ENCODE measurements at regions not wholly inside any gene's neighbourhood (a gene's known extent, or its start where the extent isn't known, plus 50 kb on each side); places are given as distances from the start of the nearest gene placed in this dataset.

DNA sequence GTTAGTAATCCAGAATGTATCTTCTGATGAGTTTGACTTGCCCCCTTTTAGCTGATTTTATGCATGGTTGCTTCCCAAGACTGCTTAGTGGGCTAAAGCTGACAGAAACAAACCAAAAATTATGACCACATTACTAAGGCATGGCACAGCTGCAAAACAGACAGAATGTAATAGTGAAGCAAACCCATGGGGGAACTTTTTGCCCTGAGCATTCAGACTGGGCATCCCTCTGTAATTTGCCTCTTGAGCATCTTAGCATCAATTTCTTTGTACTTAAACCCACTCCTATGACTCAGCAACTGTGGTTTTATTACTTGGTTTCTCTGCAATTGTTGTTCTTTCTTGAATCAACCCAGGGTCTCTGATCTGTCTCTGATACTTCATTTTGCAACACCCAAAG lies 487.3 kb upstream of the DCC start:
- DNase-seq: peak; percentile 19

DNA sequence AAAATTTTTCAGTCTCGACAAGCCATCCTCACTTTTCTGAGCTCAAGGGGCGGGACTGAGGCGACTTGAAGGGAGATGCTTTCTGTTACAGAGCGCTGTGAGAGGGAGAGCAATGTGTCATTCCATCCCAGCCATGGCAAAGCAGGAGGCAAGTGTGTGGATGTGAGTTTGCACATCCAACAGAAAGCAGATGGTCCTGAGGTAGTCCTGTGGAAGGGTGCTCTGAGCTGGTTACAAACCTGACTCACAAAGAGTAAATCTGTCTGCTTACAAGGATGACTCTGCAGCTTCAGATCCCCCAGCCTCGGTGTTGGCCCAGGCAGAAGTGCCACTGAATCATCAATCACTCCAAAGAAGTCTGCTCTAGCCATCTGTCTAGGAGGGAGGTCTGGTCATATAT lies 482.0 kb upstream of the DCC start:
- no peak for DNase-seq

DNA sequence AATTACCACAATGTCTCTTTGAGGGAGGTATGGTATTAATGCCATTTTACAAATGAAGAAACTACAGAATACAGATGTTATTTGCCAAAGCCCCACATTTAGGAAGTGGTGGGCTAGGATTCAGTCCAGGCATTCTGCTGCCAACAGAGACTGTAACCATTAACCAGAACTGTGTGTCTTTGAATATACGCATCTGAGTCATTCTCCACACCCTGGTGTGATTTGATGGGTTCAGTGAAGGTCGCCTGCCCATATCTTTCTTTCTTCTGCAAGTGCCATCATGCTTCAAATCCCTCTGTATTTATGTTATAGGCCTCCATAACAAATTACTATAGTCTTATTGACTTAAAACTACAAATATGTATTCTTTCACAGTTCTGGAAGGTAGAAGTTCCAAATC lies 479.0 kb upstream of the DCC start:
- no peak for DNase-seq

DNA sequence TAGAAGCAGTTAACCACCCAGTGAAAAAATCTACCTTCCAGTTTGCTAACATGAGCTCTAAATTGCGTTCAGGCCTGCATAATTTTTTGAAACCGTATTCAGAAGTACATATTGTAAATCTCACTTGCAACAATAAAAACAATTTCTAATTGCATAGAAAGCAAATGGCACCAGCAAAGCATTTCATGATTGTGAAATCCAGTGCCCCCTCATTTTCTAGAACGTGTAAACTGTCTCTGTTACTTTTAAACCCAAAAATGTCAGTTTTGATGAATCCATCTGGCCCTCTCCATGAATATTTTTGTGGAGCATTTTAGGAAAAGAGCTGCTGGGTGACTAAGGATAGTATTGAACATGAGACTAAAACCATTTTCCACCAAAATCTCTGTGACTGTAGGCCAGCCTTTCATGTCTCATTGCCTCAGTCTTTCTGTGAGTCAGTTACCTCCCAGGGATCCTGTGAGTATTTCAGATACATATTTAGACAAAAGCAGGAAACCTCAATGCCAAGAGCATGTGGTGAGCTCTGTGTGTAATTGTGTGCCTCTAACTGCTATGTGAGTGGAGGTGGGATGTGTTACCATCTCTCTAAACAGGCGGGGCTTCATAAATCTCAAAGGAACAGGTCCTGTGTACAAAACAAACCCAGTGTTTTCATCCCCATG lies 477.8 kb upstream of the DCC start:
- no peak for DNase-seq

DNA sequence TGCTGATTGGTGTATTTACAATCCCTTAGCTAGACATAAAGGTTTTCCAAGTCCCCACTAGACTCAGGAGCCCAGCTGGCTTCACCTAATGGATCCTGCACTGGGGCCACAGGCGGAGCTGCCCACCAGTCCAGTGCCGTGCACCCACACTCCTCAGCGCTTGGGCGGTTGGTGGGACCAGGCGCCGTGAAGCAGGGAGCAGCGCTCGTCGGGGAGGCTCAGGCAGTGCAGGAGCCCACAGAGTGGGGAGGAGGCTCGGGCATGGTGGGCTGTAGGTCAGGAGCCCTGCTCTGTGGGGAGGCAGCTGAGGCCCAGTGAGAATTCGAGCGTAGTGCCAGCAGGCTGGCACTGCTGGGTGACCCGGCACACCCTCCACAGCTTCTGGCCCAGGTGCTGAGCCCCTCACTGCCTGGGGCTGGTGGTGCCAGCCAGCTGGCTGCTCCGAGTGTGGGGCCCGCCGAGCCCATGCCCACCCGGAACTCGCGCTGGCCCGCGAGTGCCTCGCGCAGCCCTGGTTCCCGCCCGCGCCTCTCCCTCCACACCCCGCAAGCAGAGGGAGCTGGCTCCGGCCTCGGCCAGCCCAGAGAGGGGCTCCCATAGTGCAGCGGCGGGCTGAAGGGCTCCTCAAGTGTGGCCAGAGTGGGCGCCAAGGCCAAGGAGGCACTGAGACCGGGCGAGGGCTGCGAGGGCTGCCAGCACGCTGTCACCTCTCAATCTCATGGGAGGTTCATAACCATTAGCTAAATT lies 475.6 kb upstream of the DCC start:
- no peak for DNase-seq

DNA sequence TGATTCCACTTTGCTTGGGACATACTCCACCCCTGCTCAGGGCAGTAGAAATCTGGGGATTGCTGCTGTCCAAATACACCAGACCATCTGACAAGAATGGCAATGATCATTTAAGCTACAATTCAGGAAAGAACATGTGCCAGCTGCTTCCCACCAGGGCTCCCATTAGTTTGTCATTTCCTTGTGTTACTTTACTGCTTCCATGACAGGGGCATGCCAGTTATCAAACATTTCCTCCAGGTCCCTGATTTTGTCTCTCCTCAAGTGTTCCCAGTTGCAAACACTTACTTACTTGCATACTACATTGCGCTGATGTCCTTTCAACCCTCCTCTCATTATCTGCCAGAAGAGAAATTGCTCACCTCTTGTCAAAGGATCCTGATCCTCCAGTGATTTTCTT lies 474.5 kb upstream of the DCC start:
- no peak for DNase-seq

DNA sequence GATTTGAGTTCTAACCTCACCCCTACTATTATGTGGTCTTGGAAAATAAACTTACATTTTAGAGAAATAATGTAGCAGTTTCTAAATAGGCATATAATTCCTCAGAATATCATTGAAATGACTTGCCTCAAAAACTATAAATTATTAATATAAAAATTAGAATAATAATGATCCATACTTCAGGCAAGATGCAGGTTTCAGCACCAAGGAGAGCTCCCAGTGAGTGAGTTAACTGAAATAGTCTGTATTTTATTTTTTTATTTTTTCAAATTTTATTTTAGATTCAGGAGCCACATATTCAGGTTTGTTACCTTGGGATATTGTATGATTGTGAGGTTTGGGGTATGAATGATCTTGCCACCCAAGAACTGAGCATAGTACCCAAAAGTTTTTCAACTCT lies 472.2 kb upstream of the DCC start:
- DNase-seq: peak; percentile 31

DNA sequence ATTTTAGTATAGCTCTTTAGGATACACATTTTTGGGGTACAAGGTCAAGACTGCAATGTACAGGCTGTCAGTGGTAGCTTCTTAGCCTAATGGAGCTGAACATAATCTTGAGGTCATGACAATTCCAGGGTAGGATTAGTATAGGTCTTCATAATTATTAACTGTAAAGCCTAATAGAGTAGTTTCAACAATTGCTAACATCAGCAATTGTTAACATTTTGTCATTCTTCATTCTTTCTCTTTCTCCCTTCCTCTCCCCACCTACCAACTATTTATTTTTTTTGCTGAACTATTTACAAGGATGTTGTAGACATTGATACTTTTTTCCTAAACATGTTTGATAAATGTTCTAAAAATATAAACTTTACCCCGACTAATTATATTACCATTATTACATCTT lies 461.3 kb upstream of the DCC start:
- no peak for DNase-seq

DNA sequence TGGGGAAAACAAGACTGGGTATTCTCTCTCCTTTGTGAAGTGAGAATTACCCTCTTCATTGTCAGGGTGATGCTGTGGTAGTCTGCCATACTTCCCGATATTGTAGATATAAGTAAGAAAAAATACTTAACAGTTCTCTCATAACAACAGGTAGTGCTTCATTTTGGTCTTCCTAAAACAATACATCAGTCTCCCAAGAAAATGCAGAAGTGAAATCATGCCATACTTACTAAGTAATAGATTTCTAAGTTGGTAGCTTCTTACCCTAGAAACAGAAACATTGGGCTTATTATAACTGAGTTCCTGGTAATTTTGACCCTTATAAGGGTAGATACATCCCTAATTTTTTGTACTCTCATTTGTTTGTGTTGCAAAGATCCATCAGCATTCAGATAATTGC lies 460.7 kb upstream of the DCC start:
- DNase-seq: no peak

DNA sequence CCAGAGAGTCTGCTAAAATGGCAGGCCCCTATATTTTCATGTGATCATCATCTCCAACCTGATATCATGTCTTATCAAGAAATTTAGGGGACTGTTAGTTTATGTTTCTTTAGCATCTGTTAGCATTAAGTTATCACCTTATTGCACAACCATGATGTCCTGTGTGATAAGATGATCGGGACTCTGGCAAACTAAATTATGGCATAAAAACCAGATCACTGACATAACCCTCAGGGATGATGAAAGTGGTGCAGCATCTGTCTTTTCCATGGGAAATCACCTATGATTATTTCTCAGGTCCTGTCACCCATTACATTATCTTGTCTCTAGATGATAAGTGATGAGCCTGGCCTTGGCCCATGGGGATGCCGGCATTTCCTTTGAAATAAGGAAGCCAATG lies 458.6 kb upstream of the DCC start:
- no peak for DNase-seq

DNA sequence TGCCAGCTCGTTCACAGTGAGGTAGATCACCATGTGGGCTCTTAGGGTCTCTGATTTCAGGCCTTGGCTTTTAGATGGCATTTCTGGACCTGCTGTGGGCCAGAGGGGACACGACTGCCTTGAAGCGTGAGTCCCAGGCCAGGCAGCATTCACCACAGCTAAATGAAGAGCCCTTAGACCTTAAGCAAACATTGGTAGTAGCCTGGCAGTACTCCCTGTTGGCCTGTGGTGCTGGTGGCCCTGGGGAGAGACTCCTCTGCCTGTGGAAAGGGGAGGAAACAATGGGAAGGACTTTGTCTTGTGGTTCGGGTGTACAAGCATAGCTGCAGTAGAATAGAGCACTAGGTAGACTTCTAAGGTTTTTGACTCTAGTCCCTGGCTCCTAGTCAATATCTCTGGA lies 456.0 kb upstream of the DCC start:
- DNase-seq: no peak

DNA sequence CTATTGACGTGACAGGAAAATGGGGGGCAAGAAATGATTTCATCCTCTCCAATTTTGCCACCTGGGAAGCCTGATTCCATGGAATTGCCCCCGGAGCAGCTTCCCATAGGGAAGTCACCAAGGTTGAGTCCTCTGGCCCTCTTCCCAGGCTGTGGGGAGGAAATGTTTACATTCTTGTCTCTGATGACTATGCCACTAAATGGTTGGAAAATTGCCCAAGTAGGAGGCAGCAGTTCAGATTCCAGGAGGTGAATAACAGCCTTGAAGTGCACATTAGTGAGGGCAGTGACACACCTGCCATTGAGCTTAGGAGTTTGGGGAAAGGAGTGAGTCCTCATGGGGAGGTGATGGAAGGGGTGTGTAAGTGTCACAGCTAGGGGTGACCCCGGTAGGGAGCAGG lies 449.2 kb upstream of the DCC start:
- DNase-seq: peak; percentile 24

DNA sequence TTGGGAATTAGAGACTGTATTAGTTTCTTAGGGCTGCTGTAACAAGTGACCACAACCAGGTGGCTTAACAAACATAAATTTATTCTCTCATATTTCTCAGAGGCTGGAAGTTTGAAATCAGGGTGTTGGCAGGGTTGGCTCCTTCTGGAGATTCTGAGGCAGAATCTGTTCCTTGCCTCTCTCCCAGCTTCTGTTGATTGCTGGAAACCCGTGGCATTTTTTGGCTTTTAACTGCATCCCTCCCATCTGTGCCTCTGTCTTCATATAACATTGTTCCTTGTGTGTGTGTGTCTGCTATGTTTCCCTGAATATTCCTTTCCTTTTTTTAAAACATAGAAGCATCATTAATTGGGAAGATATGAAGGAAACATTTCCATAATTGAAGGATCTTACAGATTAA lies 448.1 kb upstream of the DCC start:
- no peak for DNase-seq

DNA sequence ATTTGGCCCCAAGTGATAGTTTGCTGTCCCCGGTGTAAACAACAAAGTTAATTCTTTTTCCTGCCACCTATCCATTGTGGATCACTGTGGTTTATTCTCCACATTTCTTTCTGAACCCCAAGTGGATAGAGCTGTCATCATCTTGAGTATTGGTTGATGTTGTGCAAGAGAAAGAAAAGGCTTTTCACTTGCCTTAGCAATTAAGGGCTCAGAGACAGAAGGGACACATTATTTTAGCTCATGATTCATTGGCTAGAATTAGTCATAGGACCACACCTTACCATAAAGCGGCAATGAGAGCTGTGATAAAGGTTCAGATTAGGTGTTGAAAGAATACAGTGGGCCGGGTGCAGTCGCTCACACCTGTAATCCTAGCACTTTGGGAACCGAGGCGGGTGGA lies 442.1 kb upstream of the DCC start:
- no peak for DNase-seq

DNA sequence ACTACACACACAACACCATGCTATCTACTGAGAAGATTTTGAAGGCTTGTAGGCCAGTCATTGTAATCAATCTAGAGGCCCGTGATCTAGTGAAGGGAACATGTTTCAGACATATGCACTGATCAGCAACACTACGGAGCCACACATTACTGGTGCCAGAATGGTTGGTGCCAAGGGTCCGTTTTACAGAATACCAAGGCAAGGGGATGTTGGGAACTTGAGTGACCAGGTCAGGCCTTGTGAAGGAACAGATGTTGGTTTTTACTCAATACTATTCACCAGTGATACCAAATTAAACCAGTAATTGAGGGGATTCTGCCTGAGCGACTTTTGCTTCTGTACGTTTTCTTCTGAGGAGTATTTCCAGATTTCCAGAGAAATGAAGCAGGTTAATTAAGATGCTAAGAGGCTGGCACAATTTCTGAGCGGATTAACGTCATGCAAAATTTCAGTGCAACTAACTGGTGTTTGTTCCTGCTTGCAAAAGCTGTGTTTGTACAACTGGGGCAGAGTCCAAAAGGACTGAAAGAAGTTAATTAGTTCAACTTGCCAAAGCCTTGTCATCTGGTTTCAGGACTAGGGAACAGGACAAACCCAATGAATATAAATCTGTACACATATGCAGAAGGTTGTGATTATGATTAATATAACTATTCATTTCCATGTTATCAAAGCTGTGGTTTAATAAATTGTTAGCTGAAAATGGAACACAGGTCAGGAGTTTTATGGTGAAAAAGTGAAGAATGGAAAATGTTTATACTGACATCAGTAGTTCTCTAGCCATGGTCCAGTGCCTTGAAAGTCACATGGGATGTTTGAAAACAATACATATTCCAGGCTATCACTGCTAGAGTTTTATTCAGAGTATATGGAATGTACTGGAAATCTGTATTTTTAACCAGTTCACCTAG lies 432.1 kb upstream of the DCC start:
- DNase-seq: no peak

DNA sequence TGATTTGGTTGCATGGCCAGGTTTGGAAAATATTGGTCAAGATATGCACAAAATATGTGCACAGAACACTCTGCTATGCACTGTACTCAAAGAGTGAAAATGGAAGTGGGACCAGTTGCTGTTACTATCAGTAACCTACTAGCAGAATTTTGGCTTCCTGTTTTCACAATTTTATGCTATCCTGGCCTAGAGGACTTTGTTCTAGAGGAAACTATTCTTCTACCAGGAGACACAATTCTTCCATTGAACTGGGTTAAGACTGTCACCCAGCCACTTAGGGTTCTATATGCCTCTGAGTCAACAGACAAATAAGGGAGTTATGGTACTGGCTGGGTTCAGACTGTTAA lies 431.4 kb upstream of the DCC start:
- no peak for DNase-seq

DNA sequence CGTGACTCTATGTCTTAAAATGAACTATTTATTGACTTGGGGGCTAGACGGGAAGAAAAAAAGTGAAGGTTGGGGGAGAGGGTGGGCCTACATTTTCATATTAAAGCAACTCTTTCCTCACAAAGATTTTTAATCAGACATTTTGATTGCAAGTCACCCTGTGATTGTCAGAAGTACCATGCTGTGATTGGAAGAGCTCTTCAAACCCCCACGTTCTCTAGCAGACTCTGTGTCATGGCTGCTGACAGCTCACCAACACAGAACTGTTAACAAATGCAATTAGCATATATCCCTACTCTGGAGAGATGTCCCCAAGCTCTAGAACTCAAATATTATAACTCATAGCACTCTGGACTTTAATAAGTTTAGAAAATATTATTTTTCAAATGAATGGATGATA lies 428.4 kb upstream of the DCC start:
- DNase-seq: no peak

DNA sequence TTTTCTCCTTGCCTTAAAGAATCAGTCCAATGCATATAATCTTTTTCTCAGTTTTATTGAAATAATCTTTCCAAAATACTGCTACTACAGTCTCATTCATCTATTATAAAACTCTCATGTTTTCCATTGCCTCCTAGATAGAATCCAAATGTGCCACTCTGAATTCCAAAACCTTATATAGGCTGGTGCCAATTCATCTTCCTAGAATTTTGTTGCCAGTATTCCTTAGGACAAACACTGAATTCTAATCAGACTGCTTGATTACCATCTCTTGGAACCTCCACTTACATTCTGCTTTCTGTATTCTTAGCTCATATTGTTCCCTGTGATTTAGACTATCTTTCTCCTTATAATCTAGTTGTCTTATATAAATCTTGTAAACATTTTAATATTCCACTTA lies 427.6 kb upstream of the DCC start:
- no peak for DNase-seq

DNA sequence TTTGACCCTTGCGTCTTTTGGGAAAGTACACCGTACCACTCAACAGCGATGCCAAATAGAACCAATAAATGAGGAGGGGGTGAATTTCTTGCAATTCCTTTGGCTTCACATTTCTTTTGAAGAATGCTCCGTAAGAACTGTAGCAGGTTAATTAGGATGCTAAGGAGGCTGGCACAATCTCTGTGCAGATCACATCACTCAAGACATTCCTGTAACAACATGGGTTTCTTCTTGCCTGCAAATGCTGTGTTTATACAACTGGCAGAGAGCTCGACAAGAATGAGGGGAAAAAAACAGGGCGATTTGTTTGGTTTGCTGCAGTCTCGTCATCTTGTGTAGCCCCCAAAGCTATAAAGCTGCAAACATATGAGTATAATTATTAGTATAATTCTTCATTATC lies 424.8 kb upstream of the DCC start:
- no peak for DNase-seq

DNA sequence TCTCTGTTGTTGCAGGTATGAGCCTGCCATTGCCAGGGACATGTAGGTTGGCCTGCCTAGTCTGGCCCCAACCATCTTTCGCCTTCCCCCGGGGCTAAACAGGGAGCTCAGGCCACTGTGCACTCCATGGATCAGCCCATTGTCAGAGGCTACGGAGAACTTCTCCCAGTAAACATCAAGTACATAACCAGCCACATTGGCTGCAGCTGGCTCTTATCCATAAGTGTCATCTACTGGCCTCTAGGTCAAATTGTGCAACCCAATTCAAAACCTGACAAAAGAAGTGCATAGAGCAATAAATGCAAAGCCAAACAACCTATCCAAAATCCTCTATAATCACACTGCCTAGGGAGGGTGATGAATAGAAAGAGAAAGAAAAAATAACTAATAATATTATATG lies 418.1 kb upstream of the DCC start:
- DNase-seq: no peak

DNA sequence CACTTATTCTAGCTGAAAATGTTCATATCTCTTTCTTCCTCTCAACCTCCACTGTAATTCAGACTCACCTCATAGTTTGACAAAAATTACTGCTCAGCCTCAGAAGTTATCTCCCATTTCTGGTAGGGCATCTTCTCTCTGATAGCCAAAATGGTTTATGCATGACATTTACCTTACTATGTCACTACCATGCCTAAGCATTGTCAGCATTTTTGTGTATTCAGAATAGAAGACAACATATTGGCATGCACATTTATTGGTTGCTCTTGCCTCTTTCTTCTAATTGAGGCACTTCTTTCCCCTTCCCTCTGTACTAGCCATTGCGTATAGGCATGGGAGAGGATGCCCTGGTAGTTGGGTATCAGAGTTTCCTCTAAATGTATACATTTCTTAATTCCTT lies 406.1 kb upstream of the DCC start:
- no peak for DNase-seq

DNA sequence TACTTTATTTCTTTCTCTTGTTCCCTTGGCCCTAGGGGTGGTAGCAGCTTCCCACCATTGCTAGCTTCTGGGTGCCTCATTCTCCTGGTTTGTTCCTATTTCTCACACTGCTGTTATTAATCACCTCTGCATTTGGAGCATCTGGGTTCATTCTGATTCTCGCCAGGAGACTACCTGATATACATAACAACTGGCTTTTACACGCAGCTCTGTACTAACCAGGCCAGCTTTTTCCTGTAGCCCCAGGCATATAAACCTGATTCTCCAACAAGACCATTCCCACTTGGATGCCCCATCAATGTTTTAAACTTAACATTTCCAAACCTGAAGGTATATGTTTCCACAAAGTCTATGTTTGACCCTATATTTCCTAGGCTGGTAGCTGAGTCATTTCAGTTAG lies 403.9 kb upstream of the DCC start:
- no peak for DNase-seq

DNA sequence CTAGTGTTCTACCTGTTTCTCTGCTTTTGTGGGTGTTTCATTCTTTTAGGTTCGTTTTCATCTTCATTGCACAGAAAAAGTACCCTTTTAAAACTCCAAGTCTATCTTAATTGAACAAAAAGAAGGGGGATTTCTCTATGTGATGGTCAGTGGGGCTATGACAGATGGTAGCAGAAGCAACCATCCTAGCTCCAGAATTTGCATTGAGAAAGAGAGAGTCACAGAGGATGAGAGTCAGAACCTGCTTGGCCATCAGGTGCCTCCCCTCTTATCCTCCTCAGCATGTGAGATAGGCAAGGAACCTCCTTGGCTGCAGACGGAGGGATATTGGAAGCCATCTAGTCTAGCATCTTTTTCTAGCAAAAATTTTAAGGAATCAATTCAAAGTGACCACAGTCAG lies 398.0 kb upstream of the DCC start:
- DNase-seq: no peak
